WI38 (cell line): ENCODE measurements at regions not wholly inside any gene's neighbourhood (a gene's known extent, or its start where the extent isn't known, plus 50 kb on each side); places are given as distances from the start of the nearest gene placed in this dataset.

Experiments
- H3K4me3 ChIP-seq: 2 replicates; pipeline ENCODE4 v1.5.1; 2011; ENCODE audit warnings: low read depth, mild to moderate bottlenecking, control low read depth, low read length
- CTCF ChIP-seq: IDR thresholded peaks from 2 replicates; pipeline ENCODE4 v1.5.1; 2012; ENCODE audit warnings: low read depth, mild to moderate bottlenecking, control low read depth, low read length

DNA sequence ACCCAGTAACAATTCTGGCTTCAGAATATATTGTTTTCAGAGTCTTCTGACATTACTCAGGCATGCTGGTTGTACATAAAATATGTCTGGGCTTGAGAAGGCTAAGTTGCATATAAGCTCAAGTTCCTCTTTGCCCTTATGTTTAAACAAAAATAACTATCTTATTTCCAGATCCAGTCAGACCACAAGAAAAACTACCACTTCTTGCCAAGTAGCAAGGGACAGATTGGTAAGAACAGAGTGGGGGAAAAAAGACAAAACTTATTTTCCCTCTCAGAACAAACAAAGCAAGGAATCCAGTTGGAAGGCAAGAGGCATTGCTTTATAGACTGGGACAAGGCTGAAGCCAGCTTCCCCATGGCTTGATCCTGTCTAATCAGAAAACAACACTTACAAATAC, 1036.7 kb upstream of the CELF4 start:
- H3K4me3 ChIP-seq = no peak overlapping the region
- no peak for TF ChIP-seq CTCF

GRCh38 chr18:38587571-38587970, 1022.0 kb upstream of the CELF4 start:
- H3K4me3 ChIP-seq = no peak overlapping the region
- TF ChIP-seq CTCF = no peak

DNA sequence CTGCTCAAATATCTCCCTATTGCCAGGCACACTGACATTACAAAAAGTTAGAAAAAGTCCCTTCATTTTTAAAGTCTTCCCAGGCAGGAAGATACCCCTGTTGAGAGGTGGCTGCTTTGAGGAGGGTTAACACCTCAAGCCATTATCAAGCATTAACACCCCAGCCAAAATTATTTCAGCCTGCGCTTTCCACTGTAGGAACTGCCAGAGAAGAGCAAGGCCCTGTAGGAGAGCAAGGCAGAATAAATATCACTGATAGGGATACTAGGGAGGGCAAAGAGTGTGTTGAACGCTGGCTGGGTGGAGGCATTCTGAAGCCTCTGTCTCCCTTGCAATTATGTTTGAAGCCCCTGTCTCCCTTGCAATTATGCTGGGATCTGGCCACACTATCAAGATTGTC, 1020.7 kb upstream of the CELF4 start:
- no peak overlapping the region for H3K4me3 ChIP-seq
- TF ChIP-seq CTCF = no peak

GRCh38 chr18:38579764-38580163, 1014.2 kb upstream of the CELF4 start:
- no peak overlapping the region for H3K4me3 ChIP-seq
- TF ChIP-seq CTCF = no peak

DNA sequence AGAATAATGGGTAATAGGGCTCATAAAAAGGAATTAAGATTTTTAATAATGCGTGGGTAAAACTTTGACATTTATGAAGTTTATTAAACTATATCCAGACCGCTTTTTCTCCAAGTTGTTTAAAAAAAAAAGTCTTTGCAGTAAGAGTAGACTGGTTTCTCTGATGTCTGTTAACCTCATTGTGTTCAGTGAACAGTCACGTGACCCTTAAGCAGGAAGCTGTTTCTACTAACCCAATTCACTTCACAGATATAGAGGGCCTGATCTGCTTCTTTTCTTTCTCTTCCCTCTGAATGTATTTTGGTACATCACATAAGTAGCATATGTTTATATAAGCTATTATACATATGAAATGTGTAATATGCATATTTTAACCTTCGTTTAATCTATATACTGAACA, 1011.3 kb upstream of the CELF4 start:
- TF ChIP-seq CTCF = no peak
- no peak overlapping the region for H3K4me3 ChIP-seq

DNA sequence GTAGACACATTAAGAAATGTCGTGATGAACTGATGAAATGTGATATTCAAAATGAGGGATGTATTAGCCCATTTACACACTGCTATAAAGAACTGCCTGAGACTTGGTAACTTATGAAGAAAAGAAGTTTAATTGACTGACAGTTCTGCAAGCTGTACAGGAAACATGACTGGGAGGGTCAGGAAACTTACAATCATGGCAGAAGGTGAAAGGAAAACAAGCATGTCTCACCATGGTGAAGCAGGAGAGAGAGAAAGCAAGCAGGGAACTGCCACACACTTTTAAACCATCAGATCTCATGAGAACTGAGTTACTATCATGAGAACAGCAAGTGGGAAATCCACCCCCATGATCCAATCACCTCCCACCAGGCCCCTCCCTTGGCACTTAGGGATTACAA, 1010.8 kb upstream of the CELF4 start:
- no peak for TF ChIP-seq CTCF
- H3K4me3 ChIP-seq = no peak overlapping the region

GRCh38 chr18:38575648-38576047, 1010.0 kb upstream of the CELF4 start:
- no peak for TF ChIP-seq CTCF
- no peak overlapping the region for H3K4me3 ChIP-seq
